ENCODE measurements at regions not wholly inside any gene's neighbourhood (a gene's known extent, or its start where the extent isn't known, plus 50 kb on each side); places are given as distances from the start of the nearest gene placed in this dataset.

DNA sequence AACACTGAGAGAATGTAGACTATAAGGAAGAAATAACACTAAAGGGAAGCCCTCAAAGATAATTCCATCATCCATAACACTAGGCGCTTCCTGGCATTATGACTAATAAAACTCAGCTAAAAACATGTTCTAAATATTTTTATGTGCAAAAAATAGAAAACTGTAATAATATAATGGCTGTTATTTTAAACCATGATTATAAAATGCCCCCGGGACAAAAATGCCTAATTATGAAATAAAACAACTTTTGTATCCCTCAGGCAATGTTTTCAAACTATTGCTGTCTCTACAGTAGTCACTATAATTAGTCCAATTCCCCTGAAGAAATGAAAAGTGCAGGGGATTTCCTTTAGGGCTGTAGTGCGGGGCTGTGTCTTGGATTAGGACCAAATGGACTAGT, 242.4 kb downstream of the RNF144B start:
- Histone ChIP-seq H3K4me3 (replicated peaks in 1 of 2; ENCODE audit: low read depth in 1 of 2, low read length in 2 of 2) (no peak overlapping the region), H3K4me2 (ENCODE audit: low read length) (no peak overlapping the region), H3K36me3 (ENCODE audit: control insufficient read depth in 1 of 2, insufficient read depth in 2 of 2, low read length in 2 of 2) (no peaks in the 10 kb centered on the region), H2AFZ (ENCODE audit: low read depth, low read length, poor library complexity, severe bottlenecking) (no peak overlapping the region), H3K79me2 (ENCODE audit: insufficient read depth, low read length) (no peaks in the 10 kb centered on the region), H3K27me3 (ENCODE audit: insufficient read depth, low read length) (no peaks in the 10 kb centered on the region), H3K9me2 (ENCODE audit: insufficient read depth) (no peaks in the 10 kb centered on the region), H3K4me1 (ENCODE audit: control insufficient read depth in 1 of 2, insufficient read depth in 2 of 2, low read length in 2 of 2) (peaks cover 0 to 16% of the 10 kb centered on the region in 2 experiments), H3K9ac (ENCODE audit: low read length) (no peak overlapping the region), H4K20me1 (ENCODE audit: insufficient read depth) (no peaks in the 10 kb centered on the region), H3K9me3 (ENCODE audit: control insufficient read depth in 1 of 2, insufficient read depth in 1 of 2, low read depth in 1 of 2, low read length in 2 of 2) (no peaks in the 10 kb centered on the region), H3K27ac (ENCODE audit: low read depth, low read length) (no peak overlapping the region)
- TF ChIP-seq ELF1 (IDR thresholded peaks at IDR 0.05; ENCODE audit: borderline replicate concordance, low read depth): no peak
- TF ChIP-seq SIN3A (IDR thresholded peaks at IDR 0.05; ENCODE audit: low read depth): no peak
- TF ChIP-seq CBX3 (IDR thresholded peaks at IDR 0.05; ENCODE audit: low read depth): no peak
- TF ChIP-seq MAX (IDR thresholded peaks at IDR 0.05): no peak
- TF ChIP-seq JUND (IDR thresholded peaks at IDR 0.05): no peak
- TF ChIP-seq ZNF274 (IDR thresholded peaks at IDR 0.05; ENCODE audit: low read depth, low read length): no peak
- TF ChIP-seq ZFX (IDR thresholded peaks at IDR 0.05): no peak
- TF ChIP-seq TCF7L2 (IDR thresholded peaks at IDR 0.05; ENCODE audit: borderline replicate concordance, extremely low read depth, insufficient read depth, insufficient read length): no peak
- TF ChIP-seq SP1 (IDR thresholded peaks at IDR 0.05; ENCODE audit: low read depth): no peak
- no peak for TF ChIP-seq RAD21 (IDR thresholded peaks at IDR 0.05; ENCODE audit: low read depth)
- TF ChIP-seq EGR1 (IDR thresholded peaks at IDR 0.05; ENCODE audit: low read depth): no peak
- TF ChIP-seq YY1 (IDR thresholded peaks at IDR 0.05; ENCODE audit: extremely low read depth, insufficient replicate concordance, low read depth, low read length): no peak
- TF ChIP-seq, protein P1, sequence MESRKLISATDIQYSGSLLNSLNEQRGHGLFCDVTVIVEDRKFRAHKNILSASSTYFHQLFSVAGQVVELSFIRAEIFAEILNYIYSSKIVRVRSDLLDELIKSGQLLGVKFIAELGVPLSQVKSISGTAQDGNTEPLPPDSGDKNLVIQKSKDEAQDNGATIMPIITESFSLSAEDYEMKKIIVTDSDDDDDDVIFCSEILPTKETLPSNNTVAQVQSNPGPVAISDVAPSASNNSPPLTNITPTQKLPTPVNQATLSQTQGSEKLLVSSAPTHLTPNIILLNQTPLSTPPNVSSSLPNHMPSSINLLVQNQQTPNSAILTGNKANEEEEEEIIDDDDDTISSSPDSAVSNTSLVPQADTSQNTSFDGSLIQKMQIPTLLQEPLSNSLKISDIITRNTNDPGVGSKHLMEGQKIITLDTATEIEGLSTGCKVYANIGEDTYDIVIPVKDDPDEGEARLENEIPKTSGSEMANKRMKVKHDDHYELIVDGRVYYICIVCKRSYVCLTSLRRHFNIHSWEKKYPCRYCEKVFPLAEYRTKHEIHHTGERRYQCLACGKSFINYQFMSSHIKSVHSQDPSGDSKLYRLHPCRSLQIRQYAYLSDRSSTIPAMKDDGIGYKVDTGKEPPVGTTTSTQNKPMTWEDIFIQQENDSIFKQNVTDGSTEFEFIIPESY (IDR thresholded peaks at IDR 0.05; ENCODE audit: extremely low read depth, insufficient replicate concordance, low read length): no peak
- TF ChIP-seq FOSL1 (IDR thresholded peaks at IDR 0.05; ENCODE audit: low read depth): no peak
- TF ChIP-seq CEBPB (IDR thresholded peaks at IDR 0.05; ENCODE audit: low read depth): no peak
- TF ChIP-seq REST (IDR thresholded peaks at IDR 0.05; ENCODE audit: low read depth): no peak
- no peak for TF ChIP-seq POLR2AphosphoS5 (IDR thresholded peaks at IDR 0.05; ENCODE audit: low read depth, low read length)
- intact Hi-C loops (cut with micrococcal nuclease): no loop called here
- BruUV-seq (replicated peaks): no TSS peak
- ChIA-PET POLR2A (no interaction called here), RAD21 (ENCODE audit: low non-redundant PET in 1 of 2, low total read pairs in 2 of 2, uncharacterized antibody in 2 of 2, unreplicated experiment in 2 of 2) (no interaction called here), CTCF (interaction anchor here (0.6 kb wide), 1 partner anchor 32 kb away, joined by 5 read pairs; no protein-coding TSS in a partner anchor)
- DNase-seq (ENCODE audit: low read depth, low spot score): no peak
- no peak for ATAC-seq
